ENCODE measurements at regions not wholly inside any gene's neighbourhood (a gene's known extent, or its start where the extent isn't known, plus 50 kb on each side); places are given as distances from the start of the nearest gene placed in this dataset.

- intact Hi-C loops (cut with DNase I) = no loop called here
- Histone ChIP-seq H3K27me3 (no peaks in the 10 kb centered on the region), H3K4me3 (no peak overlapping the region), H3K36me3 (no peaks in the 10 kb centered on the region), H3K9me3 (no peaks in the 10 kb centered on the region), H3K4me1 (ENCODE audit: insufficient read depth) (no peaks in the 10 kb centered on the region), H3K27ac (no peak overlapping the region)
- TF ChIP-seq POLR2A (IDR thresholded peaks at IDR 0.05) (no peak), CTCF (IDR thresholded peaks at IDR 0.05) (no peak), EP300 (IDR thresholded peaks at IDR 0.05) (no peak)
- DNase-seq = no peak
- WGBS, 3 donors = 59 to 79% (median 73%) methylated on average over 1 of the region's 1 CpG
Measured at GRCh38 chr1:215475796-215476481, 91.2 kb upstream of the KCTD3 start.

GRCh38 chr1:215476541-215476940 lies 90.6 kb upstream of the KCTD3 start:
- no peak overlapping the region for H3K27ac ChIP-seq
- H3K4me1 ChIP-seq (ENCODE audit: insufficient read depth) = no peaks in the 10 kb centered on the region
- intact Hi-C loops (cut with DNase I) = no loop called here
- no peaks in the 10 kb centered on the region for H3K9me3 ChIP-seq
- no peak for TF ChIP-seq EP300 (IDR thresholded peaks at IDR 0.05)
- no peak for TF ChIP-seq CTCF (IDR thresholded peaks at IDR 0.05)
- TF ChIP-seq POLR2A (IDR thresholded peaks at IDR 0.05) = no peak
- no peaks in the 10 kb centered on the region for H3K27me3 ChIP-seq
- no peak for DNase-seq
- H3K4me3 ChIP-seq = no peak overlapping the region
- H3K36me3 ChIP-seq = no peaks in the 10 kb centered on the region

GRCh38 chr1:215477632-215478031 lies 89.5 kb upstream of the KCTD3 start:
- H3K9me3 ChIP-seq = no peaks in the 10 kb centered on the region
- DNase-seq = no peak
- no peak overlapping the region for H3K27ac ChIP-seq
- TF ChIP-seq CTCF (IDR thresholded peaks at IDR 0.05) (no peak), POLR2A (IDR thresholded peaks at IDR 0.05) (no peak), EP300 (IDR thresholded peaks at IDR 0.05) (no peak)
- intact Hi-C loops (cut with DNase I) = no loop called here
- H3K36me3 ChIP-seq = no peaks in the 10 kb centered on the region
- H3K4me1 ChIP-seq (ENCODE audit: insufficient read depth) = no peaks in the 10 kb centered on the region
- no peak overlapping the region for H3K4me3 ChIP-seq
- H3K27me3 ChIP-seq = no peaks in the 10 kb centered on the region

GRCh38 chr1:215479567-215479966 lies 87.5 kb upstream of the KCTD3 start:
- TF ChIP-seq CTCF (IDR thresholded peaks at IDR 0.05) (no peak), EP300 (IDR thresholded peaks at IDR 0.05) (no peak)
- DNase-seq = no peak
- Histone ChIP-seq H3K4me1 (ENCODE audit: insufficient read depth) (no peaks in the 10 kb centered on the region), H3K9me3 (no peaks in the 10 kb centered on the region), H3K4me3 (no peak overlapping the region), H3K27ac (no peak overlapping the region), H3K27me3 (no peaks in the 10 kb centered on the region), H3K36me3 (no peaks in the 10 kb centered on the region)
- intact Hi-C loops (cut with DNase I) = no loop called here
